Karpas-422 (cell line): ENCODE measurements at regions not wholly inside any gene's neighbourhood (a gene's known extent, or its start where the extent isn't known, plus 50 kb on each side); places are given as distances from the start of the nearest gene placed in this dataset.

Experiments used
- DNase-seq: peaks from one replicate; pipeline ENCODE4 v3.0.0-alpha.2; 2015
- H2AFZ ChIP-seq: fragments of 200-600 bp; sonication (generic); 2 replicates; pipeline ENCODE4 v1.6.1; 2014; ENCODE audit warnings: antibody characterized with exemption, low read length, mixed read lengths
- H3K27ac ChIP-seq: fragments of 200-600 bp; sonication (generic); 2 replicates; pipeline ENCODE4 v1.5.1; 2014; ENCODE audit warnings: mild to moderate bottlenecking, low read length, moderate library complexity
- H3K27me3 ChIP-seq: fragments of 200-600 bp; sonication (generic); 2 replicates; pipeline ENCODE4 v1.6.1; 2014; ENCODE audit warnings: low read length, mixed read lengths
- H3K36me3 ChIP-seq: fragments of 200-600 bp; sonication (generic); 2 replicates; pipeline ENCODE4 v1.6.1; 2014; ENCODE audit warnings: low read length, mixed read lengths; ENCODE audit not compliant: insufficient read depth
- H3K4me1 ChIP-seq: fragments of 200-600 bp; sonication (generic); 2 replicates; pipeline ENCODE4 v1.6.1; 2014; ENCODE audit warnings: mild to moderate bottlenecking, low read length, mixed read lengths
- H3K4me2 ChIP-seq: fragments of 200-600 bp; sonication (generic); 2 replicates; pipeline ENCODE4 v1.6.1; 2014; ENCODE audit warnings: low read length, low read depth, mild to moderate bottlenecking; ENCODE audit not compliant: poor library complexity, severe bottlenecking
- H3K4me3 ChIP-seq: fragments of 200-600 bp; sonication (generic); 2 replicates; pipeline ENCODE4 v1.5.1; 2014; ENCODE audit warnings: mild to moderate bottlenecking, antibody characterized with exemption, low read length, mixed read lengths
- H3K79me2 ChIP-seq: fragments of 200-600 bp; sonication (generic); 2 replicates; pipeline ENCODE4 v1.6.1; 2014; ENCODE audit warnings: mild to moderate bottlenecking, low read length, mixed read lengths
- H3K9ac ChIP-seq: fragments of 200-600 bp; sonication (generic); 2 replicates; pipeline ENCODE4 v1.6.0; 2014; ENCODE audit warnings: low read length
- H3K9me2 ChIP-seq: fragments of 200-600 bp; sonication (generic), shearing (Covaris generic); replicated peaks from 2 replicates; pipeline ENCODE4 v1.6.0; 2014; ENCODE audit warnings: mild to moderate bottlenecking, low read length, moderate library complexity; ENCODE audit not compliant: insufficient read depth
- H3K9me3 ChIP-seq: fragments of 300-700, 200-600 bp; sonication (generic); 2 replicates; pipeline ENCODE4 v1.6.1; 2014; ENCODE audit warnings: low read length, mixed read lengths
- H4K20me1 ChIP-seq: fragments of 200-600 bp; sonication (generic); 2 replicates; pipeline ENCODE4 v1.6.1; 2014; ENCODE audit warnings: mild to moderate bottlenecking, antibody characterized with exemption, low read length, low read depth; ENCODE audit not compliant: insufficient read depth

DNA sequence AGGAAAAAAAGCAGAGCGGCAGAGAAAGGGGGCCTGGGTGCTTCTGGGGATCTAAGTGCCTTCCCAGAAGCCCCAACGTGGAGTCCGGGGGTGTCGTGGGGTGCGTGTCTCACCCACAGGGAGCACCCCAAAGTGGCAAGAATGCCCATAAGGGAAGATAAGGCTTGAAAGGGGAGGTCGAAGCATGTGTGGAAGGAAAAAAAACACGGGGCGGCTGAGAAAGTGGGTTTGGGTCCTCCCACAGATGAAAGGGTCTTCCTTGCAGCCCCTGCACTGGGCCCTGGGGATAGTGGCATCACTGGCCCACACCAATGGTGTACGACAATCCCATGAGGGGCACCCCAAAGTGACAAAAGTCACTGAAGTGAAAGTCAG lies 275.5 kb downstream of the ALG10 start:
- H3K9me3 ChIP-seq = peaks cover 38% of the 10 kb centered on the region; the same call in 1 of the 2 replicates

DNA sequence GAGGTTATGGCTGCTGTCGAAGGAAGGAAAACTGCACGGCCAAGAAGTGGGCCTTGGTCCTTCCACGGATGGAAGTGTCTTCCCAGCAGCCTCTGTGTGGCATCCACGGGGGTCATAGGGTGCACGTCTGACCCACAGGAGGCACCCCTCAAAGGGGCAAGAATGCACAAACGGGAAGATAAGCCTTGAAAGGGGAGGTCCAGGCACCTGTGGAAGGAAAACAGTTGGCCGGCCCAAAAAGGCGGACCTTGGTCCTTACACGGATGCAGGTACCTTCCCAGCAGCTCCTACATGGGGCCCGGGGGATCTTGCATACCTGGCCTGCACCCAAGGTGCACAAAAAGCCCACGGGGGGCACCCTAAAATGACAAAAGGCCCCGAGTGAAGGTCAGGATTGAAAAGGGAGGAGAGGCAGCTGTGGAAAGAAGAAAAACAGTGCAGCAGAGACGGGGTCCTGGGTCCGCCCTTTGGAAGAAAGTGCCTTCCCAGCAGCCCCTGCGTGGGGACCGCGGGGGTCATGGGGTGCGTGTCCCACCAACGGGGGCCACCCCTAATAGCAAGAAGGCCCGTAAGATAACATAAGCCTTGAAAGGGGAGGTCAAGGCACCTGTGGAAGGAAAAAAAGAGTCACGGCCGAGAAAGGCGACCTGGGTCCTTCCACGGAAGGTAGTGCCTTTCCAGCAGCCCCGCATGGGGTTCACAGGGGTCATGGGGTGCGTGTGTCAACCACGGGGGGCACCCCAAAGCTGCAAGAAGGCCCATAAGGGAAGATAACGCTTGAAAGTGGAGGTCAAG lies 276.1 kb downstream of the ALG10 start:
- Histone ChIP-seq H3K4me3 (no peak overlapping the region), H3K4me1 (no peaks in the 10 kb centered on the region), H3K4me2 (no peak overlapping the region), H3K27ac (no peak overlapping the region), H2AFZ (no peak overlapping the region), H3K9me2 (no peaks in the 10 kb centered on the region), H3K9ac (no peak overlapping the region), H3K9me3 (peaks cover 37% of the 10 kb centered on the region; the same call in 1 of the 2 replicates), H3K79me2 (no peaks in the 10 kb centered on the region), H4K20me1 (no peaks in the 10 kb centered on the region), H3K27me3 (no peaks in the 10 kb centered on the region), H3K36me3 (no peaks in the 10 kb centered on the region)
- DNase-seq = no peak

More for the DNA sequence above, 275.5 kb downstream of the ALG10 start:
- no peak overlapping the region for H3K9ac ChIP-seq
- no peaks in the 10 kb centered on the region for H3K9me2 ChIP-seq
- no peaks in the 10 kb centered on the region for H3K27me3 ChIP-seq
- no peaks in the 10 kb centered on the region for H4K20me1 ChIP-seq
- no peak overlapping the region for H3K4me2 ChIP-seq
- H3K36me3 ChIP-seq = no peaks in the 10 kb centered on the region
- H3K79me2 ChIP-seq = no peaks in the 10 kb centered on the region
- no peaks in the 10 kb centered on the region for H3K4me1 ChIP-seq
- no peak overlapping the region for H3K4me3 ChIP-seq
- H2AFZ ChIP-seq = no peak overlapping the region
- no peak overlapping the region for H3K27ac ChIP-seq
- DNase-seq = no peak

DNA sequence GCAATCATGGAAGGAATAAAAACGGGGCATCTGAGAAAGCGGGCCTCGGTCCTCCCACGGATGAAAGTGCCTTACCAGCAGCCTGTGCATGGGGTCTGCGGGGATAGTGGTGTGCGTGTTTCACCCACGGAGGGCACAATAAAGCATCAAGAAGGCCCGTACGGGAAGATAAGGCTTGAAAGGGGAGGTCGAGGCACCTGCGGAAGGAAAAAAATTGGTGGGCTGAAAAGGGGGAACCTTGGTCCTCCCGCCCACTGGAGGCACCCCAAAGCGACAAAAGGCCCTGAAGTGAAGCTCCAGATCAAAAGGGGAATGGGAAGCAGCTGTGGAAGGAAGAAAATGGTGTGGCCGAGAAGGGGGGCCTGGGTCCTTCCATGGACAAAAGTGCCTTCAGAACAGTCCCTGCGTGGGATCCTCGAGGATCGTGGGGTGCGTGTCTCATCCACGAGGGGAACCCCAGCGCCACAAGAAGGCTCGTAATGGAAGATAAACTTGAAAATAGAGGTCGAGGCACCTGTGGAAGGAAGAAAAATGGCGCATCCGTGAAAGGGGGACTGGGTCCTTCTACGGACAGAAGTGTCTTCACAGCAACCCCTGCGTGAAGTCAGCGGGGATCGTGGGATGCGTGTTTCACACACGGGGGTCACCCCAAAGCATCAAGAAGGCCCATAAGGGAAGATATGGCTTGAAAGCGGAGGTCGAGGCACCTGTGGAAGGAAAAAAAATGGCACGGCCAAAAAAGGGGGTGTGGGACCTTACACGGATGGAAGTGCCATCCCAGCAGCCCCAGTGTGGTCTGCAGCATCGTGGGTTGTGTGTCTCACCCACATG lies 276.9 kb downstream of the ALG10 start:
- Histone ChIP-seq H3K4me2 (no peak overlapping the region), H2AFZ (no peak overlapping the region), H3K4me3 (no peak overlapping the region), H3K27ac (no peak overlapping the region), H3K79me2 (no peaks in the 10 kb centered on the region), H3K9me2 (no peaks in the 10 kb centered on the region), H3K9me3 (peaks cover 36% of the 10 kb centered on the region; the same call in 1 of the 2 replicates), H4K20me1 (no peaks in the 10 kb centered on the region), H3K36me3 (no peaks in the 10 kb centered on the region), H3K9ac (no peak overlapping the region), H3K27me3 (no peaks in the 10 kb centered on the region), H3K4me1 (no peaks in the 10 kb centered on the region)
- no peak for DNase-seq

DNA sequence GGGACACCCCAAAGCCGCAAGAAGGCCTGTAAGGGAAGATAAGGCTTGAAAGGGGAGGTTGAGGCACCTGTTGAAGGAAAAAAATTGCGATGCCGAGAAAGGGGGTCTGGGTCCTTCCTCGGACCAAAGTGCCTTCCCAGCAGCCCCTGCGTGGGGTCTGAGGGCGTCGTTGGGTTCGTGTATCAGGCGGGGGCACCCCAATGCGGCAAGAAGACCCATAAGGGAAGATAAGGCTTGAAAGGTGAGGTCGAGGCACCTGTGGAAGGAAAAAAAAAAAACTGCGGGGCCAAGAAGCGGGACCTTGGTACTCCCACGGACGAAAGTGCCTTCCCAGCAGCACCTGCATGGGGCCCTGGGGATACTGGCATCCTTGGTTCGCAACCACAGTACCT lies 277.5 kb downstream of the ALG10 start:
- Histone ChIP-seq H3K27ac (no peak overlapping the region), H4K20me1 (no peaks in the 10 kb centered on the region), H3K4me2 (no peak overlapping the region), H3K9ac (no peak overlapping the region), H3K36me3 (no peaks in the 10 kb centered on the region), H3K9me3 (peaks cover 33% of the 10 kb centered on the region; the same call in 1 of the 2 replicates), H3K79me2 (no peaks in the 10 kb centered on the region), H3K4me1 (no peaks in the 10 kb centered on the region), H3K27me3 (no peaks in the 10 kb centered on the region), H2AFZ (no peak overlapping the region), H3K9me2 (no peaks in the 10 kb centered on the region), H3K4me3 (no peak overlapping the region)
- DNase-seq = no peak

DNA sequence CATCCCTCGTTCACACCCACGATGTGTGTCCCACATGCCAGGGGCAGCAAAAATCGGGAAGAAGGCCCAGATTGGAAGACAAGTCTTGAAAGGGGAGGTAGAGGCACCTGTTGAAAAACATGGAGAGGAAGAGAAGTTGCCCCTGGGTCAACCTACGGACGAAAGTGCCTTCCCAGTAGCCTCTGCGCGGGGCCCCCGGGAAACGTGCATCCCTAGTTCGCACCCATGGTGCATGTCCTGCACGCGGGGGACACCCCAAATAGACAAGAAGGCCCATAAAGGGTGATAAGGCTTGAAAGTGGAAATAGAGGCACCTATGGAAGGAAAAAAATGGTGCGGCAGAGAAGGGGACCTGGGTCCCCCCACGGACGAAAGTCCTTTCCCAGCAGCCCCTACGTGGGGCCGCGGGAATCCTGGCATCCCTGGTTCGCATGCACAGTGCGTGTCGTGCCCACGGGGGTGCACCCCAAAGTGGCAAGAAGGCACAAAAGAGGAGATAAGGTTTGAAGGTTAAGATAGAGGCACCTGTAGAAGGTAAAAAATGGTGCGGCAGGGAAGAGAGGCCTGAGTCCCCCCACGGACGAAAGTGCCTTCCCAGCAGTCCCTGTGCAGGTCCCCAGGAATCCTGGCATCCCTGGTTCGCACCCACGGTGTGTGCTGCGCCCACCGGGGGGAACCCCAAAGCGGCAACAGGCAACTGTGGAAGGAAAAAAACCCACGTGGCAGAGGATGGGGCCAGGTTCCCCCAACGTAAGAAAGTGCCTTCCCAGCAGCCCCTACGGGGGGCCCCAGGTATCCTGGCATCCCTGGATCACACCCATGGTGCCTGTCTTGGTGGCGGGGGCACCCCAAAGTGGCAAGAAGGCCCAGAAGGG lies 278.3 kb downstream of the ALG10 start:
- H3K9me3 ChIP-seq = peaks cover 29% of the 10 kb centered on the region; the same call in 1 of the 2 replicates
- H3K27me3 ChIP-seq = no peaks in the 10 kb centered on the region
- no peaks in the 10 kb centered on the region for H3K36me3 ChIP-seq
- H4K20me1 ChIP-seq = no peaks in the 10 kb centered on the region
- no peak for DNase-seq
- H3K4me1 ChIP-seq = no peaks in the 10 kb centered on the region
- H3K9ac ChIP-seq = no peak overlapping the region
- no peaks in the 10 kb centered on the region for H3K79me2 ChIP-seq
- no peak overlapping the region for H3K4me3 ChIP-seq
- no peak overlapping the region for H3K27ac ChIP-seq
- no peak overlapping the region for H3K4me2 ChIP-seq
- no peak overlapping the region for H2AFZ ChIP-seq
- no peaks in the 10 kb centered on the region for H3K9me2 ChIP-seq

- Histone ChIP-seq H3K9ac (no peak overlapping the region), H3K79me2 (no peaks in the 10 kb centered on the region), H3K4me3 (no peak overlapping the region), H3K27me3 (no peaks in the 10 kb centered on the region), H3K9me3 (peaks cover 23% of the 10 kb centered on the region; the same call in 1 of the 2 replicates), H3K9me2 (no peaks in the 10 kb centered on the region), H2AFZ (no peak overlapping the region), H3K4me1 (no peaks in the 10 kb centered on the region), H3K27ac (no peak overlapping the region), H3K4me2 (no peak overlapping the region), H4K20me1 (no peaks in the 10 kb centered on the region), H3K36me3 (no peaks in the 10 kb centered on the region)
- no peak for DNase-seq
Measured at GRCh38 chr12:34301251-34302130, 279.2 kb downstream of the ALG10 start.

GRCh38 chr12:34302131-34302885 lies 280.0 kb downstream of the ALG10 start:
- Histone ChIP-seq H4K20me1 (no peaks in the 10 kb centered on the region), H3K9me2 (no peaks in the 10 kb centered on the region), H2AFZ (no peak overlapping the region), H3K4me2 (no peak overlapping the region), H3K27me3 (no peaks in the 10 kb centered on the region), H3K9ac (no peak overlapping the region), H3K79me2 (no peaks in the 10 kb centered on the region), H3K36me3 (no peaks in the 10 kb centered on the region), H3K4me1 (no peaks in the 10 kb centered on the region), H3K4me3 (no peak overlapping the region), H3K27ac (no peak overlapping the region), H3K9me3 (peaks cover 19% of the 10 kb centered on the region; the same call in 1 of the 2 replicates)
- DNase-seq = no peak
